ENCODE measurements at regions not wholly inside any gene's neighbourhood (a gene's known extent, or its start where the extent isn't known, plus 50 kb on each side); places are given as distances from the start of the nearest gene placed in this dataset.

DNA sequence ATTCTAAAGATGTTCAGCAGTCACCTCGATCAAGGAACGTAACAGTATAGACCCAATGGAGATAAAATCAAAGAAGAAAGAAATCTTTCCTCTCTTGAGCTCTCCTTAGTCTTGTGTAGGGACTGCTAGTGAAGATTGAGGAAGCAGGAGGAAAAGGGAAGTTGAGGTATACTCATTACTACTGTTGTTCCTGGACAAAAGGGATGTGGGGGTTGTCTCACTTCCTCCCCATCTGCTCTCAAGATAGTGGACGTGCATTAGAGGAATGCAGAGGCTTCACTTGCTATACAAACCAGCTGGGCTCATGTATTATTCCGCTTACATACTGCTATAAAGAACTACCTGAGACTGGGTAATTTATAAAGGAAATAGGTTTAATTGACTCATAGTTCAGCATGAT lies 208.9 kb upstream of the ARHGEF9 start:
- Histone ChIP-seq H3K9me3 (no peaks in the 10 kb centered on the region), H3K4me3 (no peak overlapping the region), H3K27me3 (no peaks in the 10 kb centered on the region), H3K27ac (no peak overlapping the region), H3K4me1 (no peaks in the 10 kb centered on the region), H3K36me3 (no peaks in the 10 kb centered on the region)
- TF ChIP-seq, protein P1, sequence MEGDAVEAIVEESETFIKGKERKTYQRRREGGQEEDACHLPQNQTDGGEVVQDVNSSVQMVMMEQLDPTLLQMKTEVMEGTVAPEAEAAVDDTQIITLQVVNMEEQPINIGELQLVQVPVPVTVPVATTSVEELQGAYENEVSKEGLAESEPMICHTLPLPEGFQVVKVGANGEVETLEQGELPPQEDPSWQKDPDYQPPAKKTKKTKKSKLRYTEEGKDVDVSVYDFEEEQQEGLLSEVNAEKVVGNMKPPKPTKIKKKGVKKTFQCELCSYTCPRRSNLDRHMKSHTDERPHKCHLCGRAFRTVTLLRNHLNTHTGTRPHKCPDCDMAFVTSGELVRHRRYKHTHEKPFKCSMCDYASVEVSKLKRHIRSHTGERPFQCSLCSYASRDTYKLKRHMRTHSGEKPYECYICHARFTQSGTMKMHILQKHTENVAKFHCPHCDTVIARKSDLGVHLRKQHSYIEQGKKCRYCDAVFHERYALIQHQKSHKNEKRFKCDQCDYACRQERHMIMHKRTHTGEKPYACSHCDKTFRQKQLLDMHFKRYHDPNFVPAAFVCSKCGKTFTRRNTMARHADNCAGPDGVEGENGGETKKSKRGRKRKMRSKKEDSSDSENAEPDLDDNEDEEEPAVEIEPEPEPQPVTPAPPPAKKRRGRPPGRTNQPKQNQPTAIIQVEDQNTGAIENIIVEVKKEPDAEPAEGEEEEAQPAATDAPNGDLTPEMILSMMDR (IDR thresholded peaks at IDR 0.05) = no peak
- DNase-seq (ENCODE audit: low spot score) = no peak

GRCh38 chrX:63985906-63986305 lies 200.9 kb upstream of the ARHGEF9 start:
- TF ChIP-seq, protein P1 (IDR thresholded peaks at IDR 0.05) = no peak
- no peaks in the 10 kb centered on the region for H3K9me3 ChIP-seq
- H3K27ac ChIP-seq = no peak overlapping the region
- no peaks in the 10 kb centered on the region for H3K4me1 ChIP-seq
- no peaks in the 10 kb centered on the region for H3K27me3 ChIP-seq
- H3K4me3 ChIP-seq = no peak overlapping the region
- no peak for DNase-seq (ENCODE audit: low spot score)
- no peaks in the 10 kb centered on the region for H3K36me3 ChIP-seq

DNA sequence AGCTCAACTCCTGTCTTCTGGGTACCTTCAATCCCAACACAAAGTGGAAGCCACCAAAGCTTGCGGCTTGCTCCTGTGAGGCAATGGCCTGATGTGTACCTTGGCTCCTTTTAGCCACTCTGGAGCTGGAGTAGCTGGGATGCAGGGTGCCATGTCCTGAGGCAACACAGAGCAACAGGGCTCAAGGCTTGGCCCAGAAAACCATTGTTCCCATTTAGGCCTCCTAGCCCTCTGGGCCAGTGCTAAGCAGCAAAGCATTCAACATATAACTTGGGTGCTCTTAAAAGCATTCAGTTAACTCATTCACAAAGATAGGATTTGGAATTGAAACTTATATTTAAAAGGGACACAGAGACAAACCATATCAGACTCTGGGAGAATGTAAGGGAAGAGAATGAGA lies 194.5 kb upstream of the ARHGEF9 start:
- Histone ChIP-seq H3K9me3 (peaks cover 0 to 23% of the 10 kb centered on the region in 2 donors), H3K4me3 (no peak overlapping the region), H3K27me3 (no peaks in the 10 kb centered on the region), H3K4me1 (no peaks in the 10 kb centered on the region), H3K36me3 (no peaks in the 10 kb centered on the region), H3K27ac (no peak overlapping the region)
- DNase-seq (ENCODE audit: low spot score) = no peak
- TF ChIP-seq, protein P1 (IDR thresholded peaks at IDR 0.05) = no peak

- Histone ChIP-seq H3K4me3 (no peak overlapping the region), H3K4me1 (no peaks in the 10 kb centered on the region), H3K27me3 (no peaks in the 10 kb centered on the region), H3K36me3 (no peaks in the 10 kb centered on the region), H3K9me3 (no peaks in the 10 kb centered on the region), H3K27ac (no peak overlapping the region)
- TF ChIP-seq, protein P1 (IDR thresholded peaks at IDR 0.05) = no peak
- DNase-seq (ENCODE audit: low spot score) = no peak
Observed at GRCh38 chrX:63967551-63967950, 182.5 kb upstream of the ARHGEF9 start.

- Histone ChIP-seq H3K9me3 (no peaks in the 10 kb centered on the region), H3K4me3 (no peak overlapping the region), H3K27ac (no peak overlapping the region), H3K36me3 (no peaks in the 10 kb centered on the region), H3K27me3 (no peaks in the 10 kb centered on the region), H3K4me1 (no peaks in the 10 kb centered on the region)
- TF ChIP-seq, protein P1 (IDR thresholded peaks at IDR 0.05) = no peak
- no peak for DNase-seq (ENCODE audit: low spot score)
Observed at GRCh38 chrX:63963095-63963784, 178.2 kb upstream of the ARHGEF9 start.

- DNase-seq (ENCODE audit: low spot score) = no peak
- Histone ChIP-seq H3K27ac (no peak overlapping the region), H3K9me3 (no peaks in the 10 kb centered on the region), H3K4me1 (no peaks in the 10 kb centered on the region), H3K4me3 (no peak overlapping the region), H3K36me3 (no peaks in the 10 kb centered on the region), H3K27me3 (no peaks in the 10 kb centered on the region)
- TF ChIP-seq, protein P1 (IDR thresholded peaks at IDR 0.05) = no peak
Observed at GRCh38 chrX:63961964-63962363, 176.9 kb upstream of the ARHGEF9 start.
